Upper lobe of left lung (tissue), 4 donors: ENCODE measurements at regions not wholly inside any gene's neighbourhood (a gene's known extent, or its start where the extent isn't known, plus 50 kb on each side); places are given as distances from the start of the nearest gene placed in this dataset.

ENCODE experiments used
- EP300 ChIP-seq, 4 donors: sonication (generic); formaldehyde crosslinking; IDR thresholded peaks; one replicate each; pipeline ENCODE4 v1.5.1; 2017; ENCODE audit warnings: antibody characterized with exemption in 4 of 4, control low read depth in 2 of 4
- POLR2A ChIP-seq, 4 donors: fragments of 450-650 bp; IDR thresholded peaks; one replicate each; pipeline ENCODE4 v1.5.1; 2016 to 2017; ENCODE audit warnings: antibody characterized with exemption in 4 of 4, mild to moderate bottlenecking in 2 of 4
- POLR2AphosphoS5 ChIP-seq, 2 donors: sonication (generic); formaldehyde crosslinking; IDR thresholded peaks; one replicate each; pipeline ENCODE4 v1.5.1; 2017; ENCODE audit warnings: antibody characterized with exemption in 2 of 2
- TF ChIP-seq, protein P1 (sequence below), 6 experiments: fragments of 450-650 bp in 4 of 6; fragments of 200-600 bp in 2 of 6; sonication (generic) in 2 of 6; IDR thresholded peaks; one replicate each; pipeline ENCODE4 v1.5.1; 2016 to 2019; ENCODE audit warnings: antibody characterized with exemption in 6 of 6

GRCh38 chr12:109652233-109652976 is 61.2 kb upstream of the FAM222A start:
- TF ChIP-seq, protein P1, sequence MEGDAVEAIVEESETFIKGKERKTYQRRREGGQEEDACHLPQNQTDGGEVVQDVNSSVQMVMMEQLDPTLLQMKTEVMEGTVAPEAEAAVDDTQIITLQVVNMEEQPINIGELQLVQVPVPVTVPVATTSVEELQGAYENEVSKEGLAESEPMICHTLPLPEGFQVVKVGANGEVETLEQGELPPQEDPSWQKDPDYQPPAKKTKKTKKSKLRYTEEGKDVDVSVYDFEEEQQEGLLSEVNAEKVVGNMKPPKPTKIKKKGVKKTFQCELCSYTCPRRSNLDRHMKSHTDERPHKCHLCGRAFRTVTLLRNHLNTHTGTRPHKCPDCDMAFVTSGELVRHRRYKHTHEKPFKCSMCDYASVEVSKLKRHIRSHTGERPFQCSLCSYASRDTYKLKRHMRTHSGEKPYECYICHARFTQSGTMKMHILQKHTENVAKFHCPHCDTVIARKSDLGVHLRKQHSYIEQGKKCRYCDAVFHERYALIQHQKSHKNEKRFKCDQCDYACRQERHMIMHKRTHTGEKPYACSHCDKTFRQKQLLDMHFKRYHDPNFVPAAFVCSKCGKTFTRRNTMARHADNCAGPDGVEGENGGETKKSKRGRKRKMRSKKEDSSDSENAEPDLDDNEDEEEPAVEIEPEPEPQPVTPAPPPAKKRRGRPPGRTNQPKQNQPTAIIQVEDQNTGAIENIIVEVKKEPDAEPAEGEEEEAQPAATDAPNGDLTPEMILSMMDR (IDR thresholded peaks at IDR 0.05): no peak
- TF ChIP-seq EP300 (IDR thresholded peaks at IDR 0.05) (no peak), POLR2A (IDR thresholded peaks at IDR 0.05) (no peak), POLR2AphosphoS5 (IDR thresholded peaks at IDR 0.05) (no peak)
